Uterus (tissue), 2 donors: ENCODE measurements at regions not wholly inside any gene's neighbourhood (a gene's known extent, or its start where the extent isn't known, plus 50 kb on each side); places are given as distances from the start of the nearest gene placed in this dataset.

Experiments
- POLR2A ChIP-seq, 2 donors: fragments of 450-650 bp; IDR thresholded peaks; one replicate each; pipeline ENCODE4 v1.6.1; 2016; ENCODE audit warnings: antibody characterized with exemption in 2 of 2, mild to moderate bottlenecking in 1 of 2, moderate library complexity in 1 of 2
- TF ChIP-seq, protein P1 (sequence below), 4 experiments: fragments of 200-600 bp in 2 of 4; fragments of 450-650 bp in 2 of 4; sonication (generic) in 2 of 4; IDR thresholded peaks; one replicate each; pipeline ENCODE4 v1.5.1; 2016 to 2019; ENCODE audit warnings: antibody characterized with exemption in 4 of 4, mild to moderate bottlenecking in 2 of 4, moderate library complexity in 1 of 4

DNA sequence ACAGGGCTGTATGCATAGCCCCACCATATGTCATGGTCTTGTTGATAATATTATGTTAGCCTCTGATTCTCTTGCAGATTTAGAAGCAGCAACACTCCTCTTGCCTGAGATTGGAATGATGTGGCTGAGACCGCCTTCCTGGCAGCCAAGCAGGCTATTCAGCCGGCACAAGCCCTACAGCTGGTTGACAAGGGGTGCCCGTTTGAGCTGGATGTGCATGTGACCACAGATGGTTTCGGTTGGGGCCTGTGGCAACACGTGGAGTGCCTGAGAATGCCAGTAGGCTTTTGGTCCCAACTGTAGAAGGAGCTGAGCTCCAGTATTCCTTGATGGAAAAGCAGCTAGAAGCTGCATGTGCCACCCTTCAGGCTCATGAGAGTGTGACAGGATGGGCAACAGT lies 303.6 kb upstream of the POU3F2 start:
- TF ChIP-seq POLR2A (IDR thresholded peaks at IDR 0.05), result no peak
- TF ChIP-seq, protein P1, sequence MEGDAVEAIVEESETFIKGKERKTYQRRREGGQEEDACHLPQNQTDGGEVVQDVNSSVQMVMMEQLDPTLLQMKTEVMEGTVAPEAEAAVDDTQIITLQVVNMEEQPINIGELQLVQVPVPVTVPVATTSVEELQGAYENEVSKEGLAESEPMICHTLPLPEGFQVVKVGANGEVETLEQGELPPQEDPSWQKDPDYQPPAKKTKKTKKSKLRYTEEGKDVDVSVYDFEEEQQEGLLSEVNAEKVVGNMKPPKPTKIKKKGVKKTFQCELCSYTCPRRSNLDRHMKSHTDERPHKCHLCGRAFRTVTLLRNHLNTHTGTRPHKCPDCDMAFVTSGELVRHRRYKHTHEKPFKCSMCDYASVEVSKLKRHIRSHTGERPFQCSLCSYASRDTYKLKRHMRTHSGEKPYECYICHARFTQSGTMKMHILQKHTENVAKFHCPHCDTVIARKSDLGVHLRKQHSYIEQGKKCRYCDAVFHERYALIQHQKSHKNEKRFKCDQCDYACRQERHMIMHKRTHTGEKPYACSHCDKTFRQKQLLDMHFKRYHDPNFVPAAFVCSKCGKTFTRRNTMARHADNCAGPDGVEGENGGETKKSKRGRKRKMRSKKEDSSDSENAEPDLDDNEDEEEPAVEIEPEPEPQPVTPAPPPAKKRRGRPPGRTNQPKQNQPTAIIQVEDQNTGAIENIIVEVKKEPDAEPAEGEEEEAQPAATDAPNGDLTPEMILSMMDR (IDR thresholded peaks at IDR 0.05), result no peak
